HG03565 (cell line): ENCODE measurements at regions not wholly inside any gene's neighbourhood (a gene's known extent, or its start where the extent isn't known, plus 50 kb on each side); places are given as distances from the start of the nearest gene placed in this dataset.
"Not testable (repeated sequence)": the region's sequence is repeated elsewhere in the genome, so short reads cannot be mapped to it uniquely, and the experiment has no call there.

Experiments used
- ATAC-seq: cut with Tn5 transposase; IDR thresholded peaks from one replicate; pipeline ENCODE4 v1.9.1; 2021; ENCODE audit warnings: mild to moderate bottlenecking, moderate library complexity; ENCODE audit not compliant: unreplicated experiment

DNA sequence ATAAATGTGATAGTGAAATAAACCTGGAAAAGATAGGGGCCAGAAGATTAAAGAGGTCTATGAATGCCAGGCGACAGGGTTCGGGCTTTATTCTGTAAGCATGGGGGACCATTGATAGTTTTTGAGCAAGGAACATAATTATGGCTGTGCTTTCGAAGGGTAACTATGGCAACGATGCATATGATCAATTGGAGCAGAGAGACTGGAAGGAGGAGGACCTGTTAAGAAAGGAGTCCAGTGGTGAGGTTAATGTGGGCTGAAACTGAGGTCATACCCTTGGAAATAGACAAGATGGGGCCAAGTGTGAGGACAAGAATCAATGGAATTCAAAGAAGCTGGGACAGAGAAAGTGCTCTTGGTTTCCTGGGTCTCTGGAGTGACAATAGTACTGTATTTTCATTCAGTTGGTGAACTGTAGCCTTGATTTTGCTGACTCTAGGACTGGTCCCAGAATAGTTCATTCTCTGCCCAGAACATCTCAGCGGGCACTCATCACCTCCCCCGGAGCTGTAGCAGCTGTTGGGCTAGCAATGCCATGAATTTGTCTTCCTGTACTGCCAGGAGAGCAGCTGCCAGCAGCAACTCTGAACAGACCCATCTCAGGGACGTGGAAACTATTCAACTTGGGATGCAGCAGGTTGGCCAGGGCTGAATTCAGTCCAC lies 108.4 kb downstream of the SRGAP2 start:
- not testable (repeated sequence) for ATAC-seq

GRCh38 chr1:206312274-206312665 lies 108.9 kb downstream of the SRGAP2 start:
- ATAC-seq = not testable (repeated sequence)

GRCh38 chr1:206314951-206315636 lies 111.8 kb downstream of the SRGAP2 start:
- not testable (repeated sequence) for ATAC-seq

- ATAC-seq = not testable (repeated sequence)
Measured at GRCh38 chr1:206316901-206317300, 113.6 kb downstream of the SRGAP2 start.

DNA sequence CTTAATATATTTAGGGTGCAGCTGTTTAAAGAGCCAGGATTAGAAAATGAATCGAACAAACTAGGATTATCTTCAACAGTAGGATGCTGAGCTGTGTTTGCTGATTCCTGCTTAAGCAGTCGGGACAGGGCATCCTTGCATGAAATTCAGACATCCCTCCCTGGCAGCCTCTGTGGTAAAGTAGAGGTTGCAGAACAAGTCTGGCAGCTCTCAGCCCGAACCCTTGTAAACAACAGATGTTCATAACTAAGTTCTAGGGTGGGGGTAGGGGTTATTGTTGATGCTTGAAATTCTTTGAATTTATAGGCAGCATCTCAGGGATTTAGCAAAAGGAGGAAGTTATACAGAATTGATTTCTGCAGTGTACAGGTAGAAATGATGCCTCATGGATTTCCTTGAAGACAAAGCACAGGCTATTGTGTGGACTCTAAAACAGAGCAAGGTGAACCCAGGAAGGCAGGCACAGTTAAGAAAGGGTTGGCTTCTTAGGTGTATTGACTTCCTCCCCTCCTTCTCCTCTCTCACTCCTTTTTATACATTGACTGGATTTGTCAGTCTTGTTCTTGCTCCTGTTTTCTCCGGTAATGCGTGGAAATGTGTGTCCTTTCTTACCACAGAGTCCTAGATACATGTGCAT lies 114.7 kb downstream of the SRGAP2 start:
- ATAC-seq = not testable (repeated sequence)

DNA sequence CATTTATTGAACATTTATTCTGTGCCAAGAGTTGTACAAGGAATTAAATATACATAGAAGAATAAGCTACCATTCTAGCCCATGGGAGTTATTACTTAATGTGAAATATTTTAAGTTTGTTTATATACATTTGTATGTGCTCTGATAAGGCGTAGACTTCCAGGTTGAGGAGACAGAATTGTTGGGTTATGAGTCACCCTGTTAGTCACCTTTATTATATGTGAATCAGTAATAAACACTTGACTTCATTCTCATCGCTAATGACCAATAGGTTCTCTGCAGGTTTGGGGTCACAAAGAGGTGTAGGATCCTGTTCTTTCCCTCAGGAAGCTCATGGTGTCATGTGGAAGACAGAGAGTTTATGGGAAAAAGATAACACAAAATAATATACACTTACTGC lies 116.9 kb downstream of the SRGAP2 start:
- not testable (repeated sequence) for ATAC-seq

DNA sequence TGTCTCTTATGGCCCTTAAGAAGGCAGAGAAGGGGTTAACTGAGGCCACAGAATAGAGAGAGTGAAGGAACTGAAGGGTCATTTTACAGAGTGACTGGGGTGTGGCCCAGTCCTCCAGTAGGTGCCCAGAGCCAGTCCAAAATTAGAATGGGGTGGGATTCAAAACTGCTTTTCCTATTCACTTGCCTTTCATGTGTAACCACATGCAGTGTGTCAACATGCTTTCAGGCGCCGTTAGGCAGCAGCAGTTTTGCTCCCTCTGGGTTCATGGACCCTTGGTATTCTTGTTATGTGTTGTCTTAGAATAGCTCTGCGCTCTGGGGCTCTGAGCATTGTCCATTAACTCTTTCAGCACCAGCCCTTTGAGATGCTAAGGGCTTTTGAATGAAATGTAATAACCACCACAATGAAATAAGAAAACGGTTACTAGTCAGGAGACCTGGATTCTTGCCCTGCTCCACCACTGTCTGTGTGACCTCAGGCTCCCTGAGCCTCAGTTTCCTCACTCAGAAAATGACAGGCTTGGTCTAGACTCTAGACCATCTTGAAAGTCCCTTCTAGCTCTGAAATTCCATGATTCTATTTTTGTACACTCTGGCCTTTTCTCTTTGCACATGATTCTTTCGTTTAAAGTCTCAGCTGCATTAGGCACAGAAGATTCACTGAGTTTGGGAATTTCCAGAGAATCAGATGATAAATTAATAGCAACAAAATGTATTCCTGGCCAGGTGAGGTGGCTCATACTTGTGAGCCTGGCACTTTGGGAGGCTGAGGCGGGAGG lies 123.0 kb downstream of the SRGAP2 start:
- ATAC-seq = not testable (repeated sequence)

DNA sequence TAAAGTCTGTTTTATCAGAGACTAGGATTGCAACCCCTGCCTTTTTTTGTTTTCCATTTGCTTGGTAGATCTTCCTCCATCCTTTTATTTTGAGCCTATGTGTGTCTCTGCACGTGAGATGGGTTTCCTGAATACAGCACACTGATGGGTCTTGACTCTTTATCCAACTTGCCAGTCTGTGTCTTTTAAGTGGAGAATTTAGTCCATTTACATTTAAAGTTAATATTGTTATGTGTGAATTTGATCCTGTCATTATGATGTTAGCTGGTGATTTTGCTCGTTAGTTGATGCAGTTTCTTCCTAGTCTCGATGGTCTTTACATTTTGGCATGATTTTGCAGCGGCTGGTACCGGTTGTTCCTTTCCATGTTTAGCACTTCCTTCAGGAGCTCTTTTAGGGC lies 128.3 kb downstream of the SRGAP2 start:
- ATAC-seq = not testable (repeated sequence)

DNA sequence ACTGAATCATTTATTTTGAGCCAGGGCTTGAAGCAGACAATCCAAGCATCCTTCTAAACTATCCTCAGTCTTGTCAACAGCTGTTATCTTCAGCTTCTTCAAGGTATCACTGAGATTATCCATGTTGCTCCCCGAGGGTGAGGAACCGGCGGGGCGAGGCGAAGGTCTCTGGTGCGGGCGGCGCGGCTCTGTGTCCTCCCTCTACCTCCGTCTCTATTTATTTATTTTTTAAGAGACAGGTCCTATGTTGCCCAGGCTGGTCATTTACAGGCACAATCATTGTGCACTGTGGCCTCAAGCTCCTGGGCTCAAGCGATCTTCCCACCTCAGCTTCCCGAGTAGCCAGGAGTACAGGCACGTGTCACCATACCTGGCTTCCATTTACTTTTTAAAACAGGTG lies 130.0 kb downstream of the SRGAP2 start:
- not testable (repeated sequence) for ATAC-seq

GRCh38 chr1:206333897-206334296 lies 130.6 kb downstream of the SRGAP2 start:
- ATAC-seq = not testable (repeated sequence)

- ATAC-seq = not testable (repeated sequence)
Measured at GRCh38 chr1:206334481-206334880, 131.1 kb downstream of the SRGAP2 start.

DNA sequence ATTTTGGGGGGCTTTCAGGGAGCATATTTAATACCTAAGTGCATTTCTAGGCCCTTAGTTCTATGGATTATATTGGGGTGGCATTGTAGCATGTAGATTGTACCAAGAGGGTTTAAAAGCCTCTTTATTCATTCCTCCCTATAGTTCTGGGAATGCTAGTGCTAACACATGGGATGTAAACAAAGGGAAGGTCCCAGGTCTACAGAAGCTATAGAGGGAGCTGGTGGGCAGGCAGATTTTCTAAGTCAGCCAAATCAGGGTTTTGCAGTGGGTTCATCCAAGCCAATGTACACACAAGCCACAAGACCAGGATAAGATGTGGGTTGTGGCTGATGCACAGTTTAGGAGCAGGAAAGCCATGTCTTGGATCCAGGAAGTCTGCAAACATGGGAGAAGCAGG lies 131.8 kb downstream of the SRGAP2 start:
- not testable (repeated sequence) for ATAC-seq

- not testable (repeated sequence) for ATAC-seq
Measured at GRCh38 chr1:206335875-206336846, 132.8 kb downstream of the SRGAP2 start.

GRCh38 chr1:206337024-206337423 lies 133.3 kb upstream of the IKBKE start:
- ATAC-seq = not testable (repeated sequence)

- ATAC-seq = not testable (repeated sequence)
Measured at GRCh38 chr1:206350493-206351275, 119.6 kb upstream of the IKBKE start.

DNA sequence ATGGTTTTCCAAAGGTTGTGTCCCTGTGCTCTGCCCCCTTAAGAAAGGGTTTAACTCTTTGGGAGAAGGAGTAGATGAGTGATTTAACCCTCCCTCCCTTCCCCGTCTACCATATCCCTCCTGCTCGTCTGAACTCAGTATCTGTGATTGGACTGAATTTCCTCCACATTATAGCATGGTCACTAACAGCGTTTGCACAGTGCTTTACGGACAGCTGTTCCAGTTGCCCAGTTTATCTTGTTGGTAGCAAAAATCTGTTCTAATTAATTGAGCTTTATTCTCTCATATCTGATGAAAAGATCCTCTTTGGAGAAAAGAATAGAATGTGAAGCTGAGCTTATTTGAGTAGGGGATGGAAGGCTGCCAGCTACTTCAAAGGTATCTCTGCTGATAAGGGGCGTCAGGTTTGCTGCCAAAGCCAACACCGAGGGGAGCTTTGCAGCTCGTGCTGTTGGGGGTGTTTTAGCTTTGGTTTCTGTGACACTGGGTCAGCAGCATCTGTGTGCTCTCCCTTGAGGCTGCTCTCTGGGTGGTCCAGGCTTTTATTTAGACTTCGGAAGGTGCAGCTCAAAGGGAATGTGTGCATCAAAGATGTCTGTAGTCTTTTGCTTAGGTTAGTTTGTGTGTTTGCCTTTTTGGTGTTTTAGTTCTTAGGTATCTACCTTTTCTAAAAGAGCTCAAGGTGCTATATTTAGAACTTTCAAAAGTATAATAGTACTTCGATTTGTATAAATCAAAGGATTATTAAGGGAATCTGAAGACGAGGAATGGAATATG lies 118.8 kb upstream of the IKBKE start:
- ATAC-seq = not testable (repeated sequence)

DNA sequence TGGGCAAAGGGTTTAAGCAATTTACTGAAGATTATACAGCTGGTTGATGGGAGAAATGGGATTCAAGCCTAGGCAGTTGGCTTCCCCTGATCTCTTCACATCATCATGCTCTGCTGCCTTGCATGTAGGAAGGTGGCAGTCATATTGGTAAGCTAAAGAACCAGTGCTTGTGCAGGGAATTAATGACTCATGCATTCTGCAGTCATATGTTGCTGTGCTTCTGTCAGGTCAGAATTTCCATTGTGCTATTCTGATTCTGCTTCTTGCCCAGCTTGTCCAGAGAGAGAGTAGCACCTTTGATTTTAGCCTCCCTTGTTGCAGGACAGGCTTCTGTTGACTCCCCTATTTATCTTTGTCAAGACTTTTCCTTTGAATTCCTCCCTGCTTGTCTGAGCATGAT lies 114.0 kb upstream of the IKBKE start:
- not testable (repeated sequence) for ATAC-seq

DNA sequence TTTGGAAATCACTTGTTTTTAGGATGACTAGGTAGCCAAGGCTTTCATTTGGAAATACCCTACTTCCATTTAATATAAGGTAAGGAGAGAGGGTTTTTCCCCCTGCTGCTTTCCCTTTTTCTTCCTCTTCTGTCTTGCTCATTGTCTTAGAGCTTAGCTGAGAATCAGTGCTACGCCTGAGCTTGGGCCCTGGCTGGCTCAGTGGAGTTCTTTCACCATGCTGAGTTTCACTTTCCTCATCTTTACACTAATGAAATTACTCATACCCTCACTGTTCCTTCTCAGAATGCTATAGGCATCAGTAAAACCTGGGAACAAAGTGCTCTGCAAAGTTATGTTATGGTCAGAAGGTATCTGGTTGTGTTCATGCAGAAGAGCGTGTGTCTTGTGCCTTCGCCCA lies 112.3 kb upstream of the IKBKE start:
- ATAC-seq = not testable (repeated sequence)
